Aorta (tissue), 5 donors: ENCODE measurements at regions not wholly inside any gene's neighbourhood (a gene's known extent, or its start where the extent isn't known, plus 50 kb on each side); places are given as distances from the start of the nearest gene placed in this dataset.
"Not testable (repeated sequence)": the region's sequence is repeated elsewhere in the genome, so short reads cannot be mapped to it uniquely, and the experiment has no call there.

Source experiments
- ATAC-seq: fragments of 200-7000 bp; cut with Tn5 transposase; one replicate; pipeline ENCODE4 v1.9.1; 2022; ENCODE audit warnings: moderate library complexity; ENCODE audit not compliant: low FRiP score
- DNase-seq, 2 donors: peaks; one replicate each; pipeline ENCODE4 v3.0.0-alpha.2; 2020
- H3K27ac ChIP-seq, 2 donors: one replicate each; pipeline ENCODE4 v1.5.1; 2013; ENCODE audit warnings: low read length in 2 of 2, mild to moderate bottlenecking in 2 of 2, moderate library complexity in 2 of 2, control low read depth in 1 of 2, inconsistent platforms in 1 of 2, low read depth in 1 of 2
- H3K27me3 ChIP-seq, 2 donors: one replicate each; pipeline ENCODE4 v1.6.1; 2013; ENCODE audit warnings: control low read depth in 1 of 2, low read length in 1 of 2, mild to moderate bottlenecking in 1 of 2, moderate library complexity in 1 of 2; ENCODE audit not compliant: insufficient read depth in 2 of 2, control insufficient read depth in 1 of 2
- H3K36me3 ChIP-seq, 2 donors: one replicate each; pipeline ENCODE4 v1.6.1; 2013; ENCODE audit warnings: control low read depth in 1 of 2, low read length in 1 of 2, mild to moderate bottlenecking in 1 of 2; ENCODE audit not compliant: insufficient read depth in 2 of 2, control insufficient read depth in 1 of 2
- H3K4me1 ChIP-seq, 2 donors: one replicate each; pipeline ENCODE4 v1.6.1; 2013; ENCODE audit warnings: low read length in 2 of 2, control low read depth in 1 of 2, mild to moderate bottlenecking in 1 of 2, moderate library complexity in 1 of 2; ENCODE audit not compliant: insufficient read depth in 2 of 2, control insufficient read depth in 1 of 2
- H3K4me3 ChIP-seq, 2 donors: one replicate each; pipeline ENCODE4 v1.5.1; 2013; ENCODE audit warnings: low read length in 2 of 2, control low read depth in 1 of 2, mild to moderate bottlenecking in 1 of 2
- H3K9me3 ChIP-seq: one replicate; pipeline ENCODE4 v1.6.1; 2013; ENCODE audit warnings: mild to moderate bottlenecking, low read length; ENCODE audit not compliant: control insufficient read depth
- WGBS, 2 donors: extraction: QIAGEN DNeasy Blood & Tissue Kit; methylation state at CpG; one replicate each; pipeline ENCODE4 v1.1.7; 2013; 5-methylcytosine and 5-hydroxymethylcytosine counted together
- intact Hi-C, 2 donors: fragments of 100-400 bp; cut with DNase I; formaldehyde crosslinking; loops; one replicate each; pipeline versions ENCODE4 v1.14.2 to v1.15.0; 2022
- donor health status: healthy with polysubstance abuse.
- donor health status: Bipolar disorder and iron deficiency.
- donor health status: DM: no; HTN: no; CAD: no.
- donor health status: DM: no; HTN: no; CAD: no.
- donor health status: DM: yes; HTN: yes; CAD: no.

DNA sequence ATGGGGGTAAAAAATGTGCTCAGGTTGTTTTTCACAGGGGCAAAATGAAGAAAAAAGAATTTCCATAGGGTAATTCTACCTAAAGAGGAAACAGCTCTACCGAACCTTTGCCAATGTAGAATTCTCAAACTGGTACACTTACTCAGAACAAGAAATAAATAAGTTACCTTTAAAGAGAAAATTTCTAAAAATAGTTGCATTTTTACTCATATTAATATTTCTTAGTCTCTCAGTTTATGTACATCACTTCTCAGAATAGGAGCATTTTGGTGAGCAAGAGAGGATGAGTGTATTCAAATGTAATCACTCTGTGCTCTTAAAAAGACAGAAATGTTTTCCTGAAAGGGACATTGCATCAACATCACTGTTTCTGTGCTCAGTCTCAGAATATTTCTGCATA is 574.7 kb upstream of the SLC8A1 start:
- H3K9me3 ChIP-seq: no peaks in the 10 kb centered on the region
- intact Hi-C loops: no loop called here
- WGBS, 2 donors: 94 to 98% methylated on average over 1 of the region's 1 CpG

GRCh38 chr2:41027095-41027494 is 575.2 kb upstream of the SLC8A1 start:
- DNase-seq (no peak), ATAC-seq (no peak)
- Histone ChIP-seq H3K27ac (no peak overlapping the region), H3K4me1 (no peaks in the 10 kb centered on the region), H3K4me3 (no peak overlapping the region), H3K36me3 (no peaks in the 10 kb centered on the region), H3K27me3 (no peaks in the 10 kb centered on the region), H3K9me3 (no peaks in the 10 kb centered on the region)
- WGBS, 2 donors: 92 to 93% methylated on average over 3 of the region's 3 CpGs
- intact Hi-C loops: no loop called here

More for the DNA sequence above, 574.7 kb upstream of the SLC8A1 start:
- DNase-seq (no peak), ATAC-seq (no peak)
- Histone ChIP-seq H3K4me3 (no peak overlapping the region), H3K27me3 (no peaks in the 10 kb centered on the region), H3K4me1 (no peaks in the 10 kb centered on the region), H3K36me3 (no peaks in the 10 kb centered on the region), H3K27ac (no peak overlapping the region)

- no peak overlapping the region for H3K4me3 ChIP-seq
- H3K4me1 ChIP-seq: no peaks in the 10 kb centered on the region
- H3K27ac ChIP-seq: no peak overlapping the region
- no peaks in the 10 kb centered on the region for H3K36me3 ChIP-seq
- intact Hi-C loops: no loop called here
- ATAC-seq (no peak), DNase-seq (no peak)
- H3K27me3 ChIP-seq: no peaks in the 10 kb centered on the region
- H3K9me3 ChIP-seq: no peaks in the 10 kb centered on the region
These were observed 579.4 kb upstream of the SLC8A1 start for GRCh38 chr2:41031282-41031681.

- WGBS, 2 donors: 93 to 95% methylated on average over 4 of the region's 4 CpGs
- no peak for DNase-seq
- intact Hi-C loops: no loop called here
- H3K36me3 ChIP-seq: no peaks in the 10 kb centered on the region
- no peaks in the 10 kb centered on the region for H3K27me3 ChIP-seq
- H3K27ac ChIP-seq: no peak overlapping the region
- no peak for ATAC-seq
- no peaks in the 10 kb centered on the region for H3K9me3 ChIP-seq
- no peaks in the 10 kb centered on the region for H3K4me1 ChIP-seq
- no peak overlapping the region for H3K4me3 ChIP-seq
These were observed 580.8 kb upstream of the SLC8A1 start for GRCh38 chr2:41032715-41033114.

DNA sequence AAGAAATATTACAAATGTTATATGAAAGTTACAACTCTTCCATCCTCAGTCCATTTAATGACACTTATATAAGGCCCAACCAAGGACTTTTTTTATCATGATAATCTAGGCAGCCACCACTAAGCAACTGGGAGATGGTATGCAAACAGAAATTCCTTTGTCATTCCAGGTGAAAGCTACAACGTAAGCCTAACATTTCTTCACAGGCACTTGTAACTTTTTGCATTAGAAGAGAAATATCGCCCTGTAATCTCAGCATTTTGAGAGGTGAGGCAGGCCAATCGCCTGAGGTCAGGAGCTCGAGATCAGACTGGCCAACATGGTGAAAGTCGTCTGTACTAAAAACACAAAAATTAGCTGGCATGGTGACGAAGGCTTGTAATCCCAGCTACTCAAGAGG is 581.2 kb upstream of the SLC8A1 start:
- Histone ChIP-seq H3K27me3 (no peaks in the 10 kb centered on the region), H3K27ac (no peak overlapping the region), H3K9me3 (no peaks in the 10 kb centered on the region), H3K36me3 (no peaks in the 10 kb centered on the region), H3K4me3 (no peak overlapping the region), H3K4me1 (no peaks in the 10 kb centered on the region)
- 95 to 98% methylated on average over 6 of the region's 6 CpGs for WGBS, 2 donors
- intact Hi-C loops: no loop called here
- no peak for ATAC-seq
- no peak for DNase-seq

- Histone ChIP-seq H3K4me3 (no peak overlapping the region), H3K27ac (no peak overlapping the region), H3K4me1 (no peaks in the 10 kb centered on the region), H3K9me3 (peaks cover 1% of the 10 kb centered on the region), H3K36me3 (no peaks in the 10 kb centered on the region), H3K27me3 (no peaks in the 10 kb centered on the region)
- no peak for DNase-seq
- intact Hi-C loops: no loop called here
- ATAC-seq: no peak
These were observed 586.5 kb upstream of the SLC8A1 start for GRCh38 chr2:41038408-41038807.

- H3K9me3 ChIP-seq, DNase-seq, H3K4me1 ChIP-seq, H3K4me3 ChIP-seq, H3K27me3 ChIP-seq, ATAC-seq, intact Hi-C loops, H3K27ac ChIP-seq, H3K36me3 ChIP-seq: not testable (repeated sequence)
- WGBS, 2 donors: 83 to 84% methylated on average over 10 of the region's 10 CpGs
These were observed 587.9 kb upstream of the SLC8A1 start for GRCh38 chr2:41039750-41040149.

- Histone ChIP-seq H3K36me3 (no peaks in the 10 kb centered on the region), H3K9me3 (peaks cover 1% of the 10 kb centered on the region), H3K4me1 (no peaks in the 10 kb centered on the region), H3K4me3 (no peak overlapping the region), H3K27ac (no peak overlapping the region), H3K27me3 (no peaks in the 10 kb centered on the region)
- no peak for ATAC-seq
- DNase-seq: no peak
- intact Hi-C loops: no loop called here
- 81 to 85% methylated on average over 6 of the region's 6 CpGs for WGBS, 2 donors
These were observed 589.1 kb upstream of the SLC8A1 start for GRCh38 chr2:41040782-41041520.

DNA sequence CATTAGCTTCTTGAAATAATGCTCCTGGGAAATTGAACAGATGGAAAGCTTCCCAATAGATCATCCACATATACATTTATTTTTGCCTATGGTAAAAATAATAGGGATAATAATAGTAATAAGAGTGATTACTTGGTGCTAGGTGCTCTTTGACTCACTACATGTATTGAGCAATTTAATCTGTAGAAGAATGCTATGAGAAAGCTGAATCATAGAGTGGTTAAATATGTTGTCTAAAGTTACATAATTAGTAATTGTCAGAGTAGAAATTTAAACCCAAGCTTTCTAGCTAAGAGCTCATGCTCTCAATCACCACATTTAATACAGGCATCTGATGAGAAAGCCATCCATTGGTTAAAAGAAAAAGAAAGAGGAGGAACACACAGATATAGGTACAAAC is 590.5 kb upstream of the SLC8A1 start:
- no peak for ATAC-seq
- no peak for DNase-seq

More for the DNA sequence above, 590.5 kb upstream of the SLC8A1 start:
- Histone ChIP-seq H3K27me3 (no peaks in the 10 kb centered on the region), H3K4me1 (no peaks in the 10 kb centered on the region), H3K9me3 (peaks cover 1% of the 10 kb centered on the region), H3K4me3 (no peak overlapping the region), H3K27ac (no peak overlapping the region), H3K36me3 (no peaks in the 10 kb centered on the region)
- intact Hi-C loops: no loop called here
